GM19452 (cell line): ENCODE measurements at regions not wholly inside any gene's neighbourhood (a gene's known extent, or its start where the extent isn't known, plus 50 kb on each side); places are given as distances from the start of the nearest gene placed in this dataset.
"Not testable (repeated sequence)": the region's sequence is repeated elsewhere in the genome, so short reads cannot be mapped to it uniquely, and the experiment has no call there.

ENCODE experiments used
- ATAC-seq: cut with Tn5 transposase; IDR thresholded peaks from one replicate; pipeline ENCODE4 v1.9.1; 2021; ENCODE audit not compliant: unreplicated experiment

- ATAC-seq = not testable (repeated sequence)
These were observed 52.9 kb upstream of the CSF1 start for GRCh38 chr1:109857702-109858101.

- not testable (repeated sequence) for ATAC-seq
These were observed 54.7 kb upstream of the CSF1 start for GRCh38 chr1:109855986-109856385.

GRCh38 chr1:109853972-109854371 lies 56.7 kb upstream of the CSF1 start:
- not testable (repeated sequence) for ATAC-seq

DNA sequence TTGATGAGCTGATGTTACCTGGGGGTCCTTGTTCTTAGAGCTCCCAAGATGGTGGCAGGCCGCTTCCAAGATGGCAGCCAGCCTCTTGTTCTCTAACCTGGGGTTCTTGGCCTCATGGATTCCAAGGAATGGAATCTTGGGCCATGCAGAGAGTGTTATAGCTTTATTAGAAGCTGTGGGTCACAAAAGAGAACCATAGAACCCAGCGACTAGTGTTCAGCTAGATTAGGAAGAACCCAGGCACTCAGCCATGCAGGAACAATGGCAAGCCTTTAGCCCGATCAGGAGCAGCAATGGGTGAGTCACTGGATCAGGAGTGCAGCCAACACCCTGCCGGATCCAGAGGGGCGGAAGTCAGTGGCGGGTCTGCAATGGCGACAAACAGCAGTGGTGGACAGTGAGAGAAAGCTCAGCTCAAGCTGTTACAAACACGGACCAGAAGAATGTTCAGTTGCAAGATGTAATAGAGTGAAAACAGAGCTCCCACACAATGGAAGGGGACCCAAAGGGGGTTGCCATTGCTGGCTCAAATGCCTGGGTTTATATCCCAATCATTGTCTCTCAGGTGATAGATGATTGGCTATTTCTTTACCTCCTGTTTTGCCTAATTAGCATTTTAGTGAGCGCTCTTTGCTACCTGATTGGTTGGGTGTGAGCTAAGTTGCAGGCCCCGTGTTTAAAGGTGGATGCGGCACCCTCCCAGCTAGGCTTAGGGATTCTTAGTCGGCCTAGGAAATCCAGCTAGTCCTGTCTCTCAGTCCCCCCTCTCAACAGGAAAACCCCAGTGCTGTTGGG lies 58.2 kb upstream of the CSF1 start:
- not testable (repeated sequence) for ATAC-seq

- ATAC-seq = no peak
These were observed 59.8 kb upstream of the CSF1 start for GRCh38 chr1:109850827-109851226.

DNA sequence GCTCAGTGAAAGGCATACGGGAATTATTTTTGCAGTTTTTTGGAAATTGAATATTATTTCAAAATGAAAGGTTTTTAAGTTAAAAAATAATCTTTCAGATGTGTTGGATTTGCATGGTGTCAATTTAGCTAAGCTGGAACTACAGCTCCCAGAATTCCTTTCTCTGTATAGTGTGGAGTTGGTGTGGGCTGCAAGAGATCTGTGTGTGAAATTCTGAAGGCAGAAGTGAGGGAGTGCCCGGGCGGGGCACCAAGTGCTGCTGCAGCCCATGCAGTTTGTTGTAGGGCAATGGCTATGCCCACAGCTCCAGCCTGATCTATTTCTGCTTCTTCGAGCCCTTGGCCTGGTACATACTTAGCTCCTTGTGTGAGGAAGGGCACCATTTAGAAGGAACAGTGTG lies 60.5 kb upstream of the CSF1 start:
- ATAC-seq = no peak

- no peak for ATAC-seq
These were observed 61.0 kb upstream of the CSF1 start for GRCh38 chr1:109849655-109850054.

DNA sequence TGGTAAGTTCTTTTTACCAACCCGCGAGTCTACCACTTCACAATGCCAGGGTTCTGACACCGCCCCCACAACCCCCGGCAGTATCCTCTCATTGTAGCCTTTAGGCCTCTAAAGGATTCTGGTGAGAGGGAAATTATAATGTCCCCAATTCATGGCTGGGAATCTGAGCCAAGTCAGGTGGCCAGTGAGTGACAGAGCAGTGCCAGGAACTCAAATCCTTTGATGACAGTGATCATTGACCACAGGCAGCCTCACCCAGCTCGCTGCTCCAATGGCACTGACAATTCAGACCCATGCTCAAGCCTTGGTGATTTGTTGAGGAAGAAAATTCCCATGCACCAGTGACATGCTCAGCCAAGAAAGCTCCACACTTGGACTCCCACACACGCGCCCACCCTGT lies 63.4 kb upstream of the CSF1 start:
- ATAC-seq = no peak

DNA sequence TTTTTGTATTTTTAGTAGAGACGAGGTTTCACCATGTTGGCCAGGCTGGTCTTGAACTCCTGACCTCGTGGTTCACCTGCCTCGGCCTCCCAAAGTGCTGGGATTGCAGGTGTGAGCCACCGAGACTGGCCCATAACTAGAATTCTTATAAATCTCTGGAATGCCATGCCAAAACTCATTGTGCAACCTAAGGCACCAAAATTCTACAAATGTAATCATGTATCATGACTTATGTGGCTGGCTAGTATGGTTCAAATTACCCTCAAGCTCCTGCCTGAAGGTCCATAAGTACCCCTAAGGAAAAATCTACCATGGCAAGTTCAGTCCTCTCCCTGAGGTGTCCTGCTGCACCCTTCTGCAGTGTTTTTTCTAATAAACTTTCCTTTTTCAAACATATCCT lies 63.8 kb upstream of the CSF1 start:
- ATAC-seq = no peak

GRCh38 chr1:109846162-109846561 lies 64.5 kb upstream of the CSF1 start:
- ATAC-seq = no peak

DNA sequence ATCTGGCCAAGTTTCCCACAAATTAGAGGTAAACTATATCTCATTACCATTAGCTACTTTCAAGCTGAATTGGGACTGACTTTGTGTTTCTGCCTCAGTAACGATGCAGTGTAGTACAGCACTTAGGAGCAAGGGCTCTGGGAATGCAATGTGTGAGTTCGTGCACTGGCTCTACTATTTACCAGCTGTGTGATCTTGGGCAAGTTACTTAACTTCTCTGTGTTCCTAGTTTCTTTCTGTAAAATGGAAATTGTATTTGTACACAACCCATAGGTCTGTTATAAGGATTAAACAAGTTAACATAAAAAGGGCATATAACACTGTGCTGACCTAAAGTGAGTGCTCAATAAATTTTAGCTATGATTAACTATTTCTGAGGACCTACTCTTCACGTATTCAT lies 65.0 kb upstream of the CSF1 start:
- no peak for ATAC-seq

GRCh38 chr1:109844609-109845008 lies 66.0 kb upstream of the CSF1 start:
- no peak for ATAC-seq

DNA sequence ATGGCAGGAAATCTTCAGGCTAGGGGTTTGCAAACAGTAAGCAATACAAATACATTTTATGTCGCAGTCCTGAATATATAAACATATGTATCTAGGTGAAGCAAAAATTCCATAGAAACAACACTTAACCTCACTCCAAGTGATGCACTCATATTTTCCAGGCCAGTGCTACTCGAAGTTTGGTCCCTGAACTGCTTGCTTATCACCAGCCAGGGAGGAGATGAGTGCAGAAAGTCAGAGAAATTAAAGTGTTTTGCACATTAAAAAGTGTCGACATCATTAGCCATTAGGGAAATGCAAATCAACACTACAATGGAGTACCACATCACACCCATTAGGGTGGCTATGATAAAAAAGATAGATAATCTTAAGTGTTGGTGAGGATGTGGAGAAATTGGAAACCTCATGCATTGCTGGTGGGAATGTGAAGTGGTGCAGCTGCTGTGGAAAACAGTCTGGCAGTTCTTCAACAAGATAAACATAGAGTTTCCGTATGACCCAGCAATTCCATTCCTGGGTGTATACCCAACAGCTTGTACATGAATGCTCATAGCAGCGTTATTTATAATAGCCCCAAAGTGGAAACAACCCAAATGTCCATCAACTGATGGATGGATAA lies 70.5 kb upstream of the CSF1 start:
- ATAC-seq = no peak

GRCh38 chr1:109839276-109839675 lies 71.4 kb upstream of the CSF1 start:
- not testable (repeated sequence) for ATAC-seq

- no peak for ATAC-seq
These were observed 71.8 kb upstream of the CSF1 start for GRCh38 chr1:109838838-109839240.

- no peak for ATAC-seq
These were observed 72.6 kb upstream of the CSF1 start for GRCh38 chr1:109837852-109838570.

- ATAC-seq = not testable (repeated sequence)
These were observed 71.9 kb upstream of the EPS8L3 start for GRCh38 chr1:109835645-109836044.

GRCh38 chr1:109834951-109835350 lies 71.2 kb upstream of the EPS8L3 start:
- no peak for ATAC-seq

- ATAC-seq = no peak
These were observed 69.2 kb upstream of the EPS8L3 start for GRCh38 chr1:109832945-109833344.

DNA sequence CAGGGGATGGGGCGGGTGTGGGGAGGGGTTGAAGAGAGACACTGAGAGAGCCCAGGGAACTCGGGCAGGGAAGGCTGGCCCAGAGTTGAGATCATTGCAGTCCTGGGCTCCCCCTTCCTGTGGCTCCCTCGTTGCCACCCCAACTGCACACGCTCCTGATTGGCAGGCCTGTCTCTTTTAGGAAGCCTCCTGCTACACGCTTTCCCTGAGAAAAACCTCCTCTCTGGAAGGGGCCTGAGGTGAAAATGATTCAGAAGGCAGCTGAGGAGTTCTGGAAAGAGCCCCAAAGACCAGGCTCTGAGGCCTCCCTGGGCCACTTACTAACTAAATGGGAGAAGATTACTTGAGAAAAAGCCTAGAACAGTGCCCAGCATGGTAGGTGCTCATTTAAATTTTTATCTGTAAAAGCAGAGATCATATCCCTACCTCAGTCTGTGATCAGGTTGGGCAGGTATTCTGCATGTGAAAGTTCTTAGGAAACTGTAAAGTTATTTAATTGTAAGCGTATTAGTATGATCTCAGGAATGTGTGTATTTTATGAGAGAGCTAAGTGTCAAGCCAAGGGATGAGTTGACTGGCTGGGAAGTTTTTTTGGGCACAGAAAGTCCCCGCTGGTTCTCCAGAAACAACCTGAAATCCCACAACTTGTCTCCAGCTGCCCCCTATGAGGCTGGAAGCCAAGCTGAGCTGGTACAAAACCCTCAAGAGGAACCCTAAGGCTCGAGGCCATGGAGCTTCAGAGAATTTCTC lies 65.2 kb upstream of the EPS8L3 start:
- ATAC-seq = no peak

DNA sequence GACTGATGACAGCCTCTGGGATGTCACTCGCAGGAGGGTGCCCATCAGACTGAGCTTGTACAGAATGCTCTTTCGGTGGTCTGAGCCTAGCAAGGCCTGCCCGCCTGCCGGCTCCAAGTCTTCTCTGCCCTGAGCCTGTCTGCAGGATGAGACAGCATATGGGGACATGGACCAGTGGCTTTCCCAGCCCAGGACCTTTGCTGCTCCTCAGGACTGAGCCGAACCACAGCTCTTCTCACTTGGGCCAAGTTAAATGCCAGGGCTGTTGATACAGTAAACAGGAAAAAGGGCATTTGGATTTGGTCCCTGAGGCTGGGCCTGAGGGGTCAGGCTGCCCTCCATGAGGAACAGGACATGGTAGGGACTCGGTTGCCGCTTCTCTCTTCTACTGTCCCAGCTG lies 64.3 kb upstream of the EPS8L3 start:
- no peak for ATAC-seq
